Mammary epithelial cell (primary cell): ENCODE measurements at regions not wholly inside any gene's neighbourhood (a gene's known extent, or its start where the extent isn't known, plus 50 kb on each side); places are given as distances from the start of the nearest gene placed in this dataset.

Source experiments
- CTCF ChIP-seq, 2 donors: IDR thresholded peaks in 1 of 2; conservative IDR thresholded peaks in 1 of 2; 2 replicates each; pipeline ENCODE4 v1.5.1; 2011 to 2012; ENCODE audit warnings: inconsistent platforms in 2 of 2, low read length in 2 of 2, mild to moderate bottlenecking in 2 of 2, control low read depth in 1 of 2, low read depth in 1 of 2; ENCODE audit not compliant: insufficient read depth in 1 of 2; ENCODE audit errors: extremely low read depth in 1 of 2
- EZH2 ChIP-seq: IDR thresholded peaks from 2 replicates; pipeline ENCODE4 v1.6.1; 2012; ENCODE audit warnings: low read length, inconsistent platforms, borderline replicate concordance

GRCh38 chr11:13064593-13064992, 55.5 kb downstream of the RASSF10 start:
- TF ChIP-seq CTCF (conservative IDR thresholded peaks at IDR 0.05 in 1 of 2, IDR thresholded peaks at IDR 0.05 in 1 of 2; ENCODE audit: extremely low read depth in 1 of 2, insufficient read depth in 1 of 2, low read depth in 1 of 2, low read length in 2 of 2), result no peak
- TF ChIP-seq EZH2, result no peak
